Ammon's horn (tissue), 1 donor: ENCODE measurements at regions not wholly inside any gene's neighbourhood (a gene's known extent, or its start where the extent isn't known, plus 50 kb on each side); places are given as distances from the start of the nearest gene placed in this dataset.
A peak's percentile ranks its signal among the peaks of the same experiment; 100 is the strongest.

Experiments used
- DNase-seq: peaks from one replicate; pipeline ENCODE4 v3.0.0-alpha.2; 2016; ENCODE audit warnings: low spot score

DNA sequence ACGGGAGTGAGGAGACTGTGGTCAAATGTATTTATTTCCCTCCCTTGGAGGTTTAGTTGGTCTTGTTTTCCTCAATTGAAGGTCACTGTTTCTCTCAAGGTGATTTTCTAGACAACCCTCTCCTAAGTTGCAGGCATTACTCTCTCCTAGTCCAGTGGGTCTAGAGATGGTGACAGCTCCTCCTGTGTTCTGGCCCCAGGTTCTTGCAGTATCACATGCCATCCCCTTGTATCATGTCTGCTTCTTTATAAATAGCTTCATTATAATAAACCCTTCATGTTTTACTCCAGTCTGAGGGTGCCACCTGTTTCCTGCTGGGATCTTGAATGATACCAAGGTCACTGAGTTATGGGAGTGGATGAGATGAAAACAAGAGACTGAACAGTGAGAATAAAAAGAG is 208.0 kb upstream of the KCNN2 start:
- DNase-seq, result no peak

DNA sequence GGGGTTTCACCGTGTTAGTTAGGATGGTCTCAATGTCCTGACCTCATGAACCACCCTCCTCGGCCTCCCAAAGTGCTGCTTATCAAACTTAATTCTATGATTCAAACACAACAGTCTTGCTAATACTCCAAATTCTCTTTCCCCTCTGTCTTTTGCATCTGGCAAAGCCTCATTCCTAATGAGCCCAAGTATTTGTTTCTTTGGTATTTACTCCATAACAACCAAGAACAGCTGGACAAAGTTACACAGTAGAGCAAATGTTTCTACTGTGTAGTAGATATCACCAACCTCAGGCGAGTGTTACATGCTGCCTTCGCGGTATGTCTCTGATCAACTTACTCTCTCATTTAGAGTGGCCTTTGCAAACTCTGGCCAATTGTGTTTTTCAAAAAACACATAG is 195.8 kb upstream of the KCNN2 start:
- no peak for DNase-seq

DNA sequence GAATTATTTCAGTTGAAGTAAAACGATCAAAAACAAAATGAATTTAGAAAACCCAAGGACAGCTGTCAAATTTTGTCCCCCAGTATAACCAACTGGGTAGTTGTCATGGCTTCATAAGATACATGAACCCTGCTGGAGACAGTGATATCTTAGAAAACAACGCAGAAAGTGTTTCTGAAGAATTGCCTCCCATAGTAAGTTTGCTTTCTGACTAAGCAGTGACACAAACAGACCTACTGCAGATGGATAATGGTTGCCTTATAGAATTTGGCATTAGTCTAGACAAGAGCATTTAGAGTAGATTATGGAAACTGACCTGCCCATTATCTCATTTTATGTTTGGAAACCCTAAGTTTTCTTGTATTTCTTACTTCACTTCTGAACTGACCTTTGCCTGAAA is 187.7 kb upstream of the KCNN2 start:
- no peak for DNase-seq

DNA sequence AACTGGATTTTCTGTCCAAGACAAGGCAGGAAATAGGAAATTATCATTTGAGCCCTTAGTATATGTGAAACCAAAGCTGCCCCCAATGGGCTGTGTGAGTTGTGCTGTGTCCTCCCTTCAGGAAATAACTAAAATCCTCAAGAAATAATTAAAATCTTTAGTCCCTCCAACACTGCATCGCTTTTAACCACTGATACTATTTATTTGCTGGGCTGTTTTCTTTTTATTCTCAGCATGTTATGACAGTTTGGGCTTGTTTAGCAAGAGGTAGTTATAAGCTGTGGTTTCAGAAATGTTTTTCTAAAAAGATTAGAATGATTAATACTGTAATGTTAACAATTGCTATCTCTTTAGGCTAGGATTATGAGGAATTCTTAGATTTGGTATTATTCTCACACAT is 187.0 kb upstream of the KCNN2 start:
- no peak for DNase-seq

DNA sequence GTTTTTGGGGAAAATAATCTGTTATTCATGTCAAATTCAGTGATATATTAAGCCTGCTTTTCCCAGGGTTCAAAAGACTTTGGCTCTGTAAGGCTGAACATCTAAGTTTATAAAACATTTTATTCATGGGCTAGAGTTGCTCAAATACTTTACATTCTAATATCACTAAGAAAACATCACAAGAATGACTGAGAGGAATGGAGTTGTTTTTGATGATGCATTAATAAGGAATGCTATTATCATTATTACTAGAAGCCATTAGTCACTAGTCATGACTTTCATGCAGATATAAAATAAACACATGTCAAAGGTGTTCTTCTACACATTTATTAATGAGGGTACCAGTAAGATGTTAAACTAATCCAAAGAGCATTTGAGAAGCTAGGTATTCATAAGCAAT is 185.5 kb upstream of the KCNN2 start:
- DNase-seq, result no peak

DNA sequence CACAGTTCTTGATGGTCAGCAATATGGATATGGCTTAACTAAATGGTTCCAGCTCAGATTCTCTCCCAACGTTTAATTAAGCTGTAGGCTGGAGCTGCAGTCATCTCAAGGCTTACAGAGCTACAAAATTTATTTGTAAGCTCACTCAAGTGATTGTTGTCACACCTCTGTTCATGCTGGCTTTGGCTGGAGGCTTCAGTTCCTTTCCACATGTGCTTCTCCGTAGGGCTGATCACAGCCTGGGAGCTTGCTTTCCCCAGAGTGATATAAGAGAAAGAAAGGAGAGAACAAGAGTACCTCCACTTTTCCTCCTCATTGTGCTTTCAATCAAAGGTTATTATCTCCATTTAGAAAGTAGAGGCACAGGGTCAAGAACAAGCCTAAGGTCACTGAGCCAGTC is 182.7 kb upstream of the KCNN2 start:
- no peak for DNase-seq

DNA sequence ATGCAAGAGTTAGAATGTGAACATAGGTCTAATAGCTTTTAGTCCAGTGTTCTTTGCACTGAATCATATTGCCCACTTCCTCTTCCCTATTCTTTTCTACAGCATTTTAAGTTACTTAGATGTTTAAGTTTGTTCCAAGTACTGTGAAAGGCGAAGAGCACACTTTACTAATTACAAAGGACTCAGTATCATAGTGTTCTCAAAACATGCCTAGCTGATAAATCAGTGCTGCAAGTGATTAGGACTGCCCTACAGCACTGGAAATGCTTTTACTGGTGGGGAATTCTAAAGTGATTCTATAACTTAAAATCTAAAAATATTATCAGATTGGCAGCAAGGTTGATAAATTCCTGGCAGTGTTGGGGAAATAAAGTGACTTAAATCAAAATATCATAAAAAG is 177.9 kb upstream of the KCNN2 start:
- DNase-seq, result no peak

DNA sequence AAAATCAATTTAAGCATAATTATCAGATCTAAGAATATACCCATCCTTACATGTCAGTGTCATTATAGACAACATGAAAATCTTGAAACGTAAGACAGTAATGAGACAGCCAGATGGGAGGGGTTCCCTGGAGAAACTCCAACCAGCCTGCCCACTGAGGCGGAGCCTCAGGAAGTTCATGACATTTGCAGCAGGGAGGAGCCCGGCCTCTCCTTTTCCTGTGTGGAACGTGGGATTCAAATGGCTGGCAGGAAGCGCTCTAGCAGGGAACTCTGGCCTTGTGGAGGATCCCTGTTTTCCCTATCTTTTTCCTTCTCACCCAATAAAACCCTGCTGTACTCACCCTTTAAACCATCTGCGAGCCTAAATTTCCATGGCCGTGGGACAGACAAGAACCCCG is 176.6 kb upstream of the KCNN2 start:
- DNase-seq, result no peak

DNA sequence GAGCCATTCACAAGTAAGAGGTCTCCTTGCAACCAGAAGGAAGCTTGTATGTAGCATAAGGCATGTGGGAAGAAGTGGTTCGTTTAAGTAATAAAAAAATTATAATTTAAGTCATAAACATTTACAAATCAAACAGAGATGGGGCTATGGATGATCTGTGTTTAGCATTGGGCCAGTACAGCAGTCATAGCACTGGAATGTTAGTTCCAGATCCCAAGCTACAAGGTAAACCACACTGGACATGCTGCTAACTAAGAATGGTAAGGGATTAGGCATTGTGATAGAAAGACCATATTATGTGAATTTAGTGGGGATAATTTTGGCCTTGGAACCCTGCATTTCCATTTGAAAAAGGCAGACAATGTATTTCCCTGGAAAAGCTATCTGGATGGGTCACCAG is 170.4 kb upstream of the KCNN2 start:
- no peak for DNase-seq

DNA sequence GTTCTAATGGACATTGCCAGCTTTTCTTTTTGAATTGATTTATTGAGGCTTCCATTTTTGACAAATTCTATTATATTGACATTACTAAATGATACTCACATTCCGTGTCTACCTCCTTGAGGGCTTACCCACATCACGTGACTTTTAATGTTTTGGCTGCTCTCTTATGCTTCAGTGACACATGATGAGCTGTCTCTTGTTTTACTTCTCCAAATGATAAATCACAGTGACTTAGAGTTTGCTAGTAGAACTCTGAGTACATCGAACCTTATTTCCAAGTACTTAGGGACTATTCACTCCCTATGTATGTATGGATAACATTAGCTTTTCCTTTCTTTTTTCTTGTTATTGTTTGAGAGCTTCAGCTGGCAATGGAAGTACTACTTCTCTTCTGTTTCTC is 169.8 kb upstream of the KCNN2 start:
- DNase-seq, result no peak

DNA sequence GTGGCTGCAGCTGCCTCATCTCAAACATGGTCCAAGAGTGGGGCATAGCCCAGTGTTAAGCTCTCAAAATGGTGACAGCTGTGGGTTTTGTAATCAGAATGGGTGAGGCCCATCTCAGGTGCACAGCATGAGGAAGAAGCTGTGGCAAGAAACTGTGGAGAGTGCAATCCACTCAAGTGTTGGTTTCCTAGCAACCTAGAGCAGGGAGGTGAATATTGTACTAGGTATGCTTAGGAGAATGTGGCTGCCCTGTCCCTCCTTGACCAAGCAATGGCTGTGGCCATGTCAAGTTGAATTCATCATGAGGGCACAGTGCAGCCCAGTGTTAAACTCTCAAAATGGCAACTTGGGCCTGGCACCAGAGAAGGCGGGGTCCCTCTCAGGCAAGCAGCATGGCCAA is 160.5 kb upstream of the KCNN2 start:
- DNase-seq, result no peak

DNA sequence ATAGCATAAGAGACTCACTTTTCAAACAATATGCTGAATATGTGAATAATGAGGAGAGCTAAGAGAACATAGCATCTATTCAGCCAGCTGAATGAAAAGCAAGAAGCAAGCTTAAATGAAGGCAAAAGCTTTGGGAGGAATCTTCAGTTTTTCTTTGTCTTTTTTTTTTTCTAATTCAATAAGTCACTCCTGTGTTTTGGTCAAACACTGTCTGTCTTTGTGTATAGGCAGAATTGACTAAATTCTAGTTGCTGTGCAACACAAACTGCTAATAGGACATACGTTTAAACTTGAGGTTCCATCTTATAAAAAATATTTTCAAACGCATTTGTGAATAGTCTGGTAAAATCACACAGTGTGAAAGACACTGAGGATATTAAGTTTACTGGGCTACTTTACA is 156.9 kb upstream of the KCNN2 start:
- DNase-seq, result no peak

DNA sequence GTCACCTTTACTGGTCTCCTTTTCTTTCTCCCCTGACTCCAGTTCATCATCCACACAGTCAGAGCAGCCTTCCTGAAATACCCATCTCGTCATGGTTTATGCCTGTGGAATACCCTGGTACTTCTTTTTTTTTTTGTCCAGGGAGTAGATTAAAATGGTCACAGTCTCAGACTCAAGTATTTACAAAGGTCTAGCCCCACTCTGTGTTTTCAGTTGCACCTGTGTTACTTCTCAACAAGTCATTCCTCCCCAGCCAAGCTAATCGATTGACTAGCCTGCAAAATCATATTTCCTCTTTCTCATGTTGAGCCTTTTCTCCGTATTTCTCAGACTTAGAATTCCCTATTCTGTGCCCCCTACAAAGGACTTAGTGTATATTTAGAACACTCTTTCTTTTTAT is 155.2 kb upstream of the KCNN2 start:
- no peak for DNase-seq

DNA sequence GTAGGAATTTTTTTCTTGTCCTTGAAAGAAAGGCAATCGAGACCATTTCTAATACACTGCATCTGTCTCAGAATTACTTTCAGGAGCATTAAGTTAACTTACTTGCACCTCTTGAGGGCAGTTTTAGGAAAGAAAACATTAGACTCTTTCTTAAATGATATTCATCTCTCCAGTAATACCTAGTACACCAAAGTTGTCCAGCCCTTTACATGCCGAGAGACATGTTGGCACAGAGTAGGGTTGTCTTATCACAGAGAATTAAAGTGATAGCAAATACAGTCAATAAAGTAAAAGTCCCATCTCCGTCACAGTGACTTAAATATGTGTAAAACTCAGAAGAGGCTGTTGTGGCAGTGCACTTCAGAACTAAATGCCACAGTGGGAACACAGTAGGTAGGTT is 154.3 kb upstream of the KCNN2 start:
- DNase-seq, result no peak

DNA sequence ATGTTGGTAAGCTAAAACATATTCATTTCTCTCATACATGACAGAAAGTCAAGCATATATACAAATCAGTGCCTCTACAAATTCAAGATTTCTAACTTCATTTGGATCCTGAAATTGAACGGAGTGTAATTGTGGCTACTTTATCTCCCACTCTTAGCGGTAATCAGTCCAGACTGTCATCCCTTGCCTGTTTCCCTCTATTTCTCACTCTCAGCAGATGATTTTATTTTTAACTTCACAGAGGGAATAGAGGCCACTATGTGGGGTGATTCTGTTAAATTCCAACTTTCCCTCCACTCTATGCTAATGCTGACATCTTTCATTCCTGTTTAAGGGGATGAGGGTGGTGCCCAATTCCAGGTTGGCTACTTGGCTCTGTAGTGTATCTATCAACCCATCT is 153.8 kb upstream of the KCNN2 start:
- DNase-seq, result no peak

DNA sequence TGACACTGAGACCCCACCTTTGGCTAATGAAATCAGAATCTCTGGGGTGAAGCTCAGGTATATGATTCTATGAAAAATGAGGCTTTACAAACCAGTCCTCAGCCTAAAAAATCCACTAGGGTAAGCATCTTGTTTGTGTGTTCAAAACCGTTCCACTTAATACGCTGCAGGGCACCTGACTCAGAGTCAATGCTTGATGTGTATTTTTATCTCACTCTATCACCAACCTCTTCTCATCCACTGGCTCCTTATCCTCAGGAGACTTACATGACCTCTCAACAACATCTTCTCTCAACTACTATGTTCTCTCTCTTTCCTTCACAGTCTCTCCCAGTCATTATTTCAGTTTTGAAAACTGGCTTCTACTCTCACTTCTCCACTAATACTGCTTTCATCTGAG is 153.3 kb upstream of the KCNN2 start:
- no peak for DNase-seq

DNA sequence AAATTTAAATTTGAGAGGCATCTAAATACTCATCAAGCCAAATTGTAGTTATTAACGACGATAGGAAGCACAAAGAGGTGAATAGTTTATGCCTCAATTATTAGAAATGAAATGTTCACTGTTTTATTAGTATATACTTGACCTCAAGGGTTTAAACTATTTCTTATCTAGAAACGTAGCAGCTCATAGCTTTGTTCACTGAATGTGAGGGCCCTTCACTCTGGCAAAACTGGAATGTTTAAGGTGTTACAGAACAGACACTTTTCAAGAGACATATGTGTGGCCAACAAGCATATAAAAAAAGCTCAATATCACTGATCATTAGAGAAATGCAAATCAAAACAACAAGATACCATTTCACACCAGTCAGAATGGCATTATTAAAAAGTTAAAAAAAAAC is 151.2 kb upstream of the KCNN2 start:
- DNase-seq, result no peak

DNA sequence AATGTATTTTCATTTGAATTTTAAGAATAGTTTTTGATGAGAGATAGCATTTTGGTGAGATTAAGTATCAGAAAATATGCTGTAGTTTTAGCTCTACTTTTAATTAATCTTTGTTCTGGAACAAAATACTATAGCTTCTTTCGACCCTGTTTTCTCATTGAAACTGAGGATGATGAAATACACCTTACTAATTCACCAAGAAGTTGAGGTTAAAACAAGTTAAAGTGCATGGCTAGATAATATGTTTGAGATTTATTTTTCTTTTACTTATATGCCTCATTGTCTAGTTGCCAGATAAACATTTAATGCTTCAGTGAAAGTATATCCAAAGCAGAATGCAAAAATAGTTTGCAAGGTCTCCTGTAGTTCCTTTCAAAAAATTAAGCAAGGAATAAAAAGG is 140.1 kb upstream of the KCNN2 start:
- DNase-seq, result no peak

DNA sequence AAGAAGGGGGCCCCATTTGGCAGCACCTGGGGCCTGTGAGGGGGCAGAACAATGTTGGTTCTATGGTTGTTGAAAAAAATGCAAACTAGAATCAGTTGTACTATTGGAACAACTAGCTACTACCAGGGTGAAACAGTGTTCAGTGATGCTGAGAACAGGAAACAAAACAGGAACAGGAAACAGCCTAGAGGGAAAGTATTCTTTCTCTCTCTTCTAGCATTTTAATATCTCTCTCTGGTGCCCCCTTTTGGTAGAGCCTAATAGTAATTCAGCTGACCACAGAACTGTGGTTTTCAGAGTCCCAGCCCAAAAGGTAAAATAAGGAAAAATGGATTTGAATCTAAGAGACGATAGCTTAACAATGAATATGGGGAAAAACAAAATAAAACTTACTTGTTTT is 138.0 kb upstream of the KCNN2 start:
- DNase-seq, result no peak

DNA sequence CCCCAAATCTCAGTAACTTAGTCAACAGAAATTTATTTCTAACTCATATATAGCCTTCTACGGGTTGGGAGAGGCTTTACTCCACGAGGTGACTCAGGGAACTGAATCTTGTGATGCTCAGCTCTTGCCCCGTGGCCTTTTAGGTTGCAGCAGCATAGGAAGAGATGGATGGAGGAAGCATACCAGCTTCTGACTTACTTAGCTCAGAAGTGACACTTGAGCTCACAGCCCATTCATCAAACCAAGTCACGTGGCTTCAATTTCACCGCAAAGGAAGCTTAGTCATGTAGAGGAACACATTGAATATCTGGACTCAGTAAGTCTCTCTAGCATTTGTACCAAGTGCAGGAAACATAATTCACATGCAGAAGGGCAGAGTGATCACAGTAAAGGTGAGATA is 124.1 kb upstream of the KCNN2 start:
- DNase-seq, result no peak

DNA sequence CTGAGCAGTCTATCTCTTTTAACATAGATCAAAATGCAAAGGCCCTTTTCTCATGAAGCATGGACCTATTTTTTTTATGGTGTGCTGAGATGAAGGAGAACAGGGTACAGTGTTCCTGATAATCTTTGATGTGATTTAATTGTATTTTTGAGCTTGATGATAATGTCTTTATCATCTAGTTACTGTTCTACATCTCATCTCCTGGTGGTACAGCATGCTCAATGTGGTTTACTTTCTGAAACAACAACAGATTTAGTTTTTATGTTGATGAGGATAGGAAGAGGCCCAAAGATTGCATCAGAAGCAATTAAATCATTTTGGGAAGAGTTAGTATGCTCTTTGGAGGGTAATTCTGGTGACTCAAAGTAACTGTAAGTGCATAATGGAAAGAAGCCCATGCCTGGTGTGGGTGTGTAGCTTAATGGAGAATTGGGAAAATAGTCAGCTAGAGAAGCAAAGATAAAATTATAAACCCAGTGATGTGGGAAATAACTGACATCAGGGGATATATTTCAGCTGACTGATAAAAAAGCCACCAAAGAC is 123.0 kb upstream of the KCNN2 start:
- DNase-seq, result peak; percentile 7

DNA sequence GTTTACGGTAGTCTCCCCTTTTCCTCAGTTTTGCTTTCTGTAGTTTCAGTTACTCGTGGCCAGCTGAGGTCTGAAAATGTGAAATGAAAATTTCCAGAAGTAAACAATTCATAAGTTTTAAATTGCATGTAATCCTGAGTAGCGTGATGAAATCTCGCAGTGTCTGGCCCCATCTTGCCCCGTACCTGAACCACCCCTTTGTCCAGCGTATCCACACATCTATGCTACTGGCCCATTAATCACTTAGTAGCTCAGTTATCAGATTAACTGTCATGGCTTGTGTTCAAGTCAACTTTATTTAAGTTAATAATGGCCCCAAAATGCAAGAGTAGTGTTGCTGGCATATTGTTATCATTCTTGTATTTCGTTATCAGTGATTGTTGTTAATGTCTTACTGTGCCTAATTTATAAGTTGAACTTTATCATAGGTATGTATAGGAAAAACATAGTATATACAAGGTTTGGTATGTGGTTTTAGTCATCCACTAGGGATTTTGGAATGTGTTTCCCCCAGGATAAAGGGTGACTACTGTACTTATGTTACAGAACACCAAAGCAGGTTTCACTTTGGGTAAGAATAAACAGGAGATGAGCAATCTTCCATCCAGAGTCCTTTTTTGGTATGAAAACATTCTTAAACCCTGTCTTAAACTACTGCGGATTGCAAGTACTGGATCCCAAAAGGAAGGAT is 118.4 kb upstream of the KCNN2 start:
- DNase-seq, result no peak

DNA sequence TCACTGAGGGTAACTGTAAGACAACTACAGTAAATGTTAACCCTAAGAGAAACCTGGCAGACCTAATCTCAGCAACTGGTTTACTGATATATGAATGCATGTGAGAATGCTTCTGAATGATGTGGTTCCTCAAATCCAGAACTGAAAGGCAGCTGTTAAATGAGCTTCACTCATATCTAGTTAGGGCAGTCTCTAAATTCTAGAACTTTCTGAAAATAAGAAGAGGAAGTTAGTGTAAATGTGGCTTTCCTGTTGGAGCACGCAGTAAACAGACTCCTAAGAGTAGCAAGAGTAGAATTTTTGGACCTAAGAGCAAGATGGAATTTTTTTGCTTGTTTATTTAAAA is 117.9 kb upstream of the KCNN2 start:
- no peak for DNase-seq

DNA sequence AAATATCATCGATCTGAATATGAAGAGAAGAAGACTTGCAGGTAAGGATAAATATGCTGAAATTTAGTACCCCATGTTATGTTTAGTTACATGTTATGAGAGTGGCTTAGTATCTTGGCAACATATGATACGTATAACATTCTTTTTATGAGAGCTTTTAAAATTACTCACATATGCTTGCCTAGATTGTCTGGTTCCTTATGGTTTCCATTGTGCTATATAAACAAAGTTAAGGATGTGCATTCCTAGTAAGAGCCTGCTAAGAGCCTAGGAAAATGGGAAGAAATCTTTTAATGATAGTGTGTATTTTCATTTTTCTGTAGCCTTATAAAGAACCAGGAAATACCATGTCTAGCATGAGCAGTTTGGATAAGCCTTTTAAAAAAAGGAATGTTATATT is 112.0 kb upstream of the KCNN2 start:
- DNase-seq, result no peak

DNA sequence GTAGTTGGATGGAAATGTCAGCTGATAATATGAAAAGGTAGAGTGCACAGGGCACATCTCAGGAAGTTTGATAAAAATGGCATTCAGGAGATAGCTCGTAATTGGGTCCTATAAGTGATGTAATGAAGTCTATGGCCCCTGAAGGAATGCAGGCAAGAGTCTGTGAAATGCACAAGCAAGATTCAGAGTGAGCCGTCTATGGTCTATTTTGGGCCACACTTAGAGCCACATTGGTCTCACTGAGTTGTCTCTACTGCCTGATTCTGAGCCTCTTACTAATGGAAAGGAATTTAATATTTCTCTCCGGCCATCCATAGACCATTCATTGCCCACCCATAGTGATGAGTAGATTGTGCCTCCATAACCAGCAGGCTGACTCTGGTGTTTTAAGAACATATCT is 111.3 kb upstream of the KCNN2 start:
- no peak for DNase-seq
